ENCODE measurements at regions not wholly inside any gene's neighbourhood (a gene's known extent, or its start where the extent isn't known, plus 50 kb on each side); places are given as distances from the start of the nearest gene placed in this dataset.
"Not testable (repeated sequence)": the region's sequence is repeated elsewhere in the genome, so short reads cannot be mapped to it uniquely, and the experiment has no call there.

DNA sequence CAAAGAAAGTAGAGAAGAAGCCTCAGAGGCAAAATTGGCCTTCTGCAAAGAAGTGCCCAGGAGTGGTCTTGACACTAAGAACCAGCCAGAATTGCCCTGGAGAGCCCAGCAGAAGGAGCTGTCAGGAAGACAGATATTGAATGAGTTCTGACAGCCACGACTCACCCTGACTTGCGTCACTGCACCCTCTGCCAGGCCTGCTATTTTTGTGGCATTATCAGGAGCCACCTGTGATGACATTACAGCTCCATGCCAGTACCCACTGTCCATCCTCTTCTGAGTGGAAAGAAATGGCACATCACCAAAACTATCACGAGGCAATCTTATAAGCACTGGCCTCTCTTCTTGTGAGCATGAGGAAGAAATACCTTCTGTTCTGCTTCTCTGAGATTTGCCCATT lies 67.7 kb downstream of the SMIM20 start:
- no peak for DNase-seq (ENCODE audit: low spot score)

DNA sequence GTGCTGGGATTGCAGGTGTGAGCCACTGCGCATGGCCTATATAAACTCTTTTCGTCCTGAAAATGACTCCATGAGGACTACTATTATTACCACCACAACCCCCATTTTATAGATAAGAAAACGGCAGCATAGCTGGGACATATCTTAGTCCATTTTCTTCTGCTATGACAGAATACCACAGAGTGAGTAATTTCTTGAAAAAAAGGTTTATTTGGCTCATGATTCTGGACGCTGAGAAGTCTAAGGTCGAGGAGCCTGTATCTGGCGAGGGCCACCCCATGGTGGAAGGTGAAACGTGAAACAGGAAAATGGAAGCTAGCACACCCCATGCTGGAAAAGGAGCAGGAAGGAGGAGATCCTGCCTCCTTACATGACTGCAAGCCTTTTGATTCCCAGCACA lies 68.9 kb downstream of the SMIM20 start:
- no peak for DNase-seq (ENCODE audit: low spot score)

DNA sequence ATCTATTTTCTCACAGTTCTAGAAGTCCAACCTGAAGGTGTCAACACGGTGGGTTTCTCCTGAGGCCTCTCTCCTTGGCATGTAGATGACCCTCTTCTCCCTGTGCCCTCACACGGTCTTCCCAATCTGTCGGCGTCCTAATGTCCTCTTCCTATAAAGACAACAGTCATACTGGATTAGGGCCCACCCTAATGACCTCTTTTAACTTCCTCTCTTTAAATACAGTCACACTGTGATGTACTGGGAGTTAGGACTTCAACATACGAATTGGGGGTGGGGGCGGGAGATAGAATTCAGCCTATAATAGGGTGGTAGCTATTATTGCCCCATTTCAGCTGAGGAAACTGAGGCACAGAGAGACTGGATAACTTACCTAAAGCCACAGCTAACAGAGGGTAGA lies 70.2 kb downstream of the SMIM20 start:
- DNase-seq (ENCODE audit: low spot score): no peak

DNA sequence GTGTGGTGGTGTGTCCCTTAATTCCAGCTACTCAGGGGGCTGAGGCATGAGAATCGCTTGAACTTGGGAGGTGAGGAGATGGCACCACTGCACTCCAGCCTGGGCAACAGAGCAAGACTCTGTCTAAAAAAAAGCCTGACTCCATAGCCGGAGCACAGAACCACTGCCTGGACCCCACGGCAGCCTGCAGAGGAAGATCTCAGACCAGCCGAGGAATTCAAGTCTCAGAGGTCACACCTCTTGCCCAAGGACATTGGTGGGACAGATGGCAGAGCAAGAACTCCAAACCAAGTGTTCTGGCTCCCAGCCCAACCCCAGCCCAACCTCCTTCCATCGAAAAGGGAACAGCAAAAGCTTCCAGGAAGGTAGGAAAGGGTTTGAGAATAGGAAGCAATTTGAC lies 70.8 kb downstream of the SMIM20 start:
- DNase-seq (ENCODE audit: low spot score): no peak

DNA sequence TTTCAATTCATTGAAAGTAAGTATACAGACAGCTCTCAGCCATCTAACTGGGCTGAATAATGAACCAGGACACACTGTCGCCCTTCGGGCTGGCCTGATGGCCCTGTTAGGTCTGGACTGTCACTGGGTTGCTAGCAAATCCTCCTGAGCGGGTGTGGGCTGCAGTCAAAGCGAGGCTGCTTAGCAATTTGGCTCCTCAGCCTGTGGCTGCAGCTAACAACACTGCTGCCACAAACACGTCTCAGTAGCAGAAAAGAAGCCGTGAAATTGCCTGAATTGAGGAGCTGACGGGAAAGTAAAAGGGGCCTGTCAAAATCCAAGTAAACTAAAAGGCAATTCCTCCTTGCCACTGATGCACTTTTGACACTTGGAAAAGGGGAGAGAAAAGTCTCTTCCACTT lies 72.8 kb downstream of the SMIM20 start:
- DNase-seq (ENCODE audit: low spot score): no peak

DNA sequence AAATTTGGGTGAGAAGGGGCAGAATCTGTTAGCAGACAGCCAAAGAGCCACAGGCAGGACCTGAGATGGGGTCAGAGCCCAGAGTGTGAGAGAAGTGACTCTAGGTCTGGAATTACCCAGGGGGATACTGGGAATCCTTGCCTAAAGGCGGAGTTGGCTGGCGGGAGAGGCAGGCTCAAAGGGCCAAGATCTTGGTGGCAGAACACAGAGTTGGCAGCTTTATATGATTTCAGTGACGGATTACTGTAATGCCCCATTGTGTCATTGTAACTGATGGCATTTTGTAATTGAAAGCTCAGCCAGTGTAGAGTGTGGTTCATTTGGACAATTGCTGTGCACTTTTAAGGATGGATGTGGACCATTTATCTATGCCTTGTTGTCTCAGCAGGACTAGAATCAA lies 77.3 kb downstream of the SMIM20 start:
- DNase-seq (ENCODE audit: low spot score): no peak

DNA sequence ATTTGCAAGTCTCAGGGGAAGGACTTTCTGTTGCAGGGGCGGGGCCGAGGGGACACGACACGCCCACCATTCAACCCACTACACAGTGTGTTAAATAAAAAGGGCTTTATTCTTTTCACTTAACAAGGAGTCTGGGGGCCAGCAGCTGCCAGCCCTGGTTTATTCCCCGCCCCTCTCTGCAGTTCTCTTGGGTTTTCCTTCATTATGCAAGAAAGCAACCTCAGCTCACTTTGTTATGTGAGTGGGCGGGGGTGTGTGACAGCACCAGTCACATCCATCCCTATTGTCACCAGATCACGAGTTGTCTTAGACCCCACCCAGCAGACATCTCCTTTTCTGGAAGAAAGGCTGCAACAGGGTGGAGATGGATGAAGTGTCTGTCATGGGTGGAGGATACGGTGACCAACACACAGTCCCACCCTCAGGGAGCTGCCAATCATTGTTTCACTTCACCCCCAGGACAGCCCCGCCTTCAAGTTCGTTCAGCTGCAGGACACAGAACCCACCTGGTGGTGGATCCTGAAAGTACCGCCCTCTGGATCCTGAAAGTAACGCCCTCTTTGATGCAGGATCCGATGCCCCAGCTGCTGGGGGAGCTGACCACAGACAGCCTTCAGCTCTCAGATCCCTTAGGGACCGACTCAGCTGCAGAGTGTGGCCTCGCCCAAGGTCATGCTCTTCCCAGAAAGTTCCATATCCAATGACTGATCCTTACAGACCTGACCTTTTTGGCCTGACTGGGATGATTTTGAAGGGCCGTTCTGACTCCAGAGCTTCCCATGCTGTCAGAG lies 79.6 kb downstream of the SMIM20 start:
- DNase-seq (ENCODE audit: low spot score): no peak

DNA sequence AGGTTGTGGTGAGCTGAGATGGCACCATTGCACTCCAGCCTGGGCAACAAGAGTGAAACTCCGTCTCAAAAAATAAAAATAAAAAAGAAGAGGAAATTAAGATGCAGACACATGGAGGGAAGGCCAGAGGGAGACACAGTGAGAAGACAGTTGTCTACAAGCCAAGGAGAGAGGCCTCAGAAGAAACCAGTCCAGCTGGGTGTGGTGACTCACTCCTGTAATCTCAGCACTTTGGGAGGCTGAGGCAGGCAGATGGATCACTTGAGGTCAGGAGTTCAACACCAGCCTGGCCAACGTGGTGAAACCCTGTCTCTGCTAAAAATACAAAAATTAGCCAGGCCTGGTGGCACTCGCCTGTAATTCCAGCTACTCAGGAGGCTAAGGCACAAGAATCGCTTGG lies 80.6 kb downstream of the SMIM20 start:
- DNase-seq (ENCODE audit: low spot score): peak; percentile 58

DNA sequence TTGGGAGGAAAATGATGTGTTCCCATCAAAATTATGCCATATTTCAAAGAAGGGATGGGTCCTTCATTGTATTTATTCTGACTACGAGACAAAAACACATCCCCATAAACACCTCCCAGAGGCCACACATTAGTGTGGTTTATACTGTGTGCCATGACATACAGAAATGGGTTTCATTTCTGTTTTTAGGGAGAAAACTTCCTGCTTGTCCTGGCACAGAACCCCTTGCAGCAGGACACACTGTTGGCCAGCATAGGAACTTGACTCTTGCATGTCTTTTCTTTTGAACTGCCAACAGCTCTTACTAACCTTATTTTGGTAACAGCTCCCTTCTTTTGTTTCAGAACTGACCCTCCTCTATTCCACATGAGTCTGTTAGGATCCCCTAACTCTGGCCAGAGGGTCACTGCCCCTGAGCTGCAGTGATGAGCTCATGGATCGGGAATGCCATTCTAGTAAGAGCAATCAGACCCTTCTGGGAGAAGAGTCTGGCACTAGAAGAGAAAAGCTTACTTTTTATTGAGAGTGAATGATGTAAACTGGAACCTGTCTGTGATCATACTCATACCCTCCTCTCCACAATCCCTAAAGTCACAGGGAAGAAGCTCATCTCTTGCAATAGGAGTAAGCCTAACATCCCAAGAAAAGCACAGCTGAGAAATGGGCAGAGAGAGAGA lies 86.4 kb downstream of the SMIM20 start:
- no peak for DNase-seq (ENCODE audit: low spot score)

DNA sequence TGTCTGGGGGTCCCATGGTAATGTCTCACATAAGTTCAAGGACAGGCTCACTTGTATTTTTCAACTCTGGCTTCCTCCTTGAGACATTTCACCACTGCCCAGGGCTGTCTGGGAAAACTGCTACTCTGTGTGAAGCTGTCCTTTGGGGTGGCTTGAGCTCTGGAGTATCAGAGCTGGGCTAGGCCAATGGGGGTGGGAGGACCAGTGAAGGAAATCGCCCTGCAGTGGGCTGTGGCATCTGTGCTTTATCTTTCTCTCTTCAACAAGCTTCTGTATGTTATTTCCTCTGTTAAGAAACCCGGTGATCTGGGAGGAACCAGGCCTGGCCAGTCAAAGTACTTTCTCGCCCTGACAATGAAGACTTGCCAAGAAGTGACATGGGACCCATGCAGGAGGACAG lies 87.4 kb downstream of the SMIM20 start:
- no peak for DNase-seq (ENCODE audit: low spot score)

DNA sequence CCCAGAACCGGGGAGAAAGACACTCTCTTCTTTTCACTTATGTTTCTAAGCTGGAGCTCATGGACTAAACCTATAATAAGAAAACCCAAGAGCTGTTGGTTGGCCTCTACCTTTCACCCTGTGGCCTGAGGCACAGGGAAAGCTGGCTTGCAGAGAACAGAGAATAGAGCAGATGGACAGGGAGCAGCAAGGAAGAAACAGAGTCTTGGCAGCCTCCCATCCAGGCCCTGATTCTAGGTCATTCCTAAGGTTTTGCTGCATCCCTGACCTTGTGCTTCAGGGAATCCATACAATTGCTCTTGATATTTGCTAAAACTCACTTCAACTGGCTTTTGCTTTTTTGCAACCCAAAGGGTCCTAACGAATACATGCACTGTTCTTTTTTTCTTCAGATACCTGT lies 87.8 kb downstream of the SMIM20 start:
- DNase-seq (ENCODE audit: low spot score): no peak

DNA sequence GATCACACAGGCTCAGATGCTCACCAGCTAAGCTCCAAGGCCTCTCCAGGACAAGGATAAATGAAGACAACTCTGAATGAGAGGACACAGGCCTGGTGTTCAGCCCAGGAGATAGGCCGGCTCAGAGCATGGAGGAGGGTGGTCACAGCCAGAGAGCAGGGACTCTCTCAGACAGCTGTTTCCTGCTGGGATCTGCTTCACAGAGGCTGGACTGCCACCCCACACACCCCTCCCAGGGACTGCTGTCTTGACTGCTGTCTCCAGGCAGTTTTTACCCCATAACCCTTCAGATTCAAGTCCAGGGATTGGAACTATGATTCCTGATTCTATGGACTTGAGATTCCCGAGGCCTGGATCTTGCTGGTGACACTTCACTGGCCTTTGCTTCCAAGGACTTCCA lies 89.0 kb downstream of the SMIM20 start:
- no peak for DNase-seq (ENCODE audit: low spot score)

DNA sequence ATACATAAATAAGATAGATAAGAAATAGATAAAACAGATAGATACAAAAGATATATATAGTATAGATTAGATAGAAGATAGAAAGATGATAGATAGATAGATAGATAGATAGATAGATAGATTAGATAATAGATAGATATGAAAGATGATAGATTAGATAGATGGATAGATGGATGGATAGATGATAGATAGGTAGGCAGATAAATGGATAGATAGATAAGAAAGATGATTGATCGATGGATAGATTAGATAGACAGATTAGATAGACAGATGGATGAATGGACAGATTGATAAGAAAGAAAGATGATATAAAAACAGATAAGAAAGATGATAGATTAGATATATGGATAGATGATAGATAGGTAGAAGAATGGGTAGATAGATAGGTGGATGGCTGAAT lies 90.3 kb downstream of the SMIM20 start:
- DNase-seq (ENCODE audit: low spot score): no peak

DNA sequence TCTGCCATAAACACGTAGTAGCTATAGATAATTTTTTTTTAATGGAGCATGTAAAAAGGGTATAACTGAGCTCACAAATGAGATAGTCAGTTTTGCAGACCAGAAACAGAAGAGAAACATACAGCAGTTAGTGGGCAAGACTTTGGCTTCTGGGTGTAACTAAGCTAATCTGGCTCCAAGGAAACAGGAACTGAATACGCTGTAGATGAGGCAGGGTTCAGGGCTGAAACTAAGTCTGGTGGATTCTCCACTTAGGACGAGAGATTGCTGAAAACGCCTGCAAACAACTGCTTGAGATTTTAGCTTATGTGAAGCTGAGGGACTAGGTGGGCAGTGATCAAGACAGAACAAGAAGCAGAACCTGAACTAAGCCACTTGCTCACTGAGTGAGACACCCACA lies 91.7 kb downstream of the SMIM20 start:
- DNase-seq (ENCODE audit: low spot score): no peak

DNA sequence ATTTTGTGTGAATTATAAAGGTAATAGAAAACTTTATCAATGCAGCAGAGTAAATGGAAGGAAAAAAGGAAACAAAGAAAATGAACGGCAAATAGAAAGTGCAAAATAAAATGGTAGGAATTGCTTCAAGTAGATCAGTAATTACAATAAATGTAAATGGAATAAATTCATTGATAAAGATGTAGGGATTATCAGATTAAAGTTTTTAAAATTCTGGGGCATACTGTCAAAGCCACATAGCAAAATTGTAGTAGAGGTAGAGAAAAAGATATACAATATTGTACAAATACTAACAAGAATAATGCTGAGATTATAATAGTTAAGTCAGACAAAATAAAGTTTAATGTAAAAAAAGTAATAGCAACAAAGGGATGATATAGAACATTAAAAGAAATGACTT lies 94.7 kb downstream of the SMIM20 start:
- DNase-seq (ENCODE audit: low spot score): no peak

DNA sequence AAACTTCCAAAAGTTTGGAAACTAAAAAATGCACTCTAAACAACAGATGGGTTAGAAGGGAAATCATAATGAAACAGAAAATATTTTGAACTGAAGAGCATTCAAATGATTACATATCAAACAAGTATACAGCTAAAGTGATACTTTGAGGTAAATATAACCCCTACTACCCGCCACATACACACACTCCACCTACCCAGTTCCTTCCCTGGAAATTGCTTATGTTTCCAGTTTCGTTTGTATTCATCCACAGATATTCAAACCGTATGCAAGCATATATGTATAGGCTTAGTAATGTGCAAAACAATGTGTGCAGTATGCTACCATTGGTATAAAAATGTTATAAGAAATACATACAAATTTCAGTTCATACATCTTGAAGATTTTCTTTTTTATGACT lies 95.5 kb downstream of the SMIM20 start:
- no peak for DNase-seq (ENCODE audit: low spot score)

DNA sequence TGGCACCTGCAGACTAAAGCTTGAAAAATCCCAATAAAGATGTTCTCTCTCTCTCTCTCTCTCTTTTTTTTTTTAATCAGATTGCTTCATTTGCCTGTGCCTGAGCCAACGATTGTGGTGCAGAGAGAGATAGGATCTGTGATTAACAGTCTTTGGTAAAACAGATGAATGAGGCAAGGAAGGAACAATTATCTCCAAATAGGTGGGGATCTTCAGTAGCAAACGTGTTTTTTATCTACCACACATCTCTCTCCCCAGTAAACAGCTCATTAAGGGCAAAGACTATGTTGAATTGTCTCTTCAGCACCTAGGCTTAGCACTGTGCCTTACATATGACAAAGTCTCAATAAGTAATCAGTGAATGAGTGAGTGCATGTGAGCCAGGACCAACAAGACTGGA lies 96.3 kb downstream of the SMIM20 start:
- no peak for DNase-seq (ENCODE audit: low spot score)

DNA sequence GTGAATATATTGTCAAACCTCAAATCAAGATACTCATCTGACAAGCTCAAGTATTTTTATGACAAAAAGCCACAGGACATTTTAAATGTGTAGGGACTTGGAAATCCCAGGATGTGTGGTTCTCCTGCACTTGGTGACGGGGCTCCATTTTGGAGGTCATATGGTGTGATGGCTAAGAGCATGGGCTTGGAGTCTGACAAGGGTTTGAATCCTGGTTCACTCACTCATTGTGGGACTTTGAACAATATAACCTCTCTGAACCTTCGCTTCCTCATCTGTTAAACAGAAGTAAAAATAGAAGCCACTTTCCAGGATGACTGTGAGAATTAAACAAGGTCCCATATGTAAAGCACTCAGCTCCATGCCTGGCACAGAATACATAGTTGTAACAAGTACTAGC lies 99.6 kb downstream of the SMIM20 start:
- no peak for DNase-seq (ENCODE audit: low spot score)

DNA sequence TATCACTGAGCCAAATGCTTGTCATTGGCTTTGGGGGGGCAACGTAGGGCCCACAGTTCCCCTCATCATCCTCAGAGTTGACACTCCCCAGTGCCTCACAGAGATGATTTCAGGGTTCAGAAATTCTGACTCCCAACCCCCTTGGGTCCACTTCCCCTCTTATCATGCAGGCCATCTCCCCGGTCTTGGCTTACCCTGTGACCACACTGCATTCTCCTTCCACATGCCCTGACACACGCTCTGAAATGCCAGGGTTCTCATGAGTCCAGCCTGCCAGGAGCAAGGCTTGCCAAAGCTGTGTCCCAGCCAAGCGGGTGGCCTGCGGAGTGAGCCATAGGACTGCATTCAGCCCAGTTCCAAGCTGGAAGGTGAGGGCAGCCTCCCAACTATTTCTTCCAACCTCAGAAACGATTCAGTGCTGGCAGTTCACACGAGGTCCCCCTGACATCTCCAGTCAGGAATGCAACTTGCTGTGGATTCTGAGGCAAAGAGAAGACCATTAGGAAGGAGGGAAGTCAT lies 101.2 kb downstream of the SMIM20 start:
- DNase-seq (ENCODE audit: low spot score): peak; percentile 93

DNA sequence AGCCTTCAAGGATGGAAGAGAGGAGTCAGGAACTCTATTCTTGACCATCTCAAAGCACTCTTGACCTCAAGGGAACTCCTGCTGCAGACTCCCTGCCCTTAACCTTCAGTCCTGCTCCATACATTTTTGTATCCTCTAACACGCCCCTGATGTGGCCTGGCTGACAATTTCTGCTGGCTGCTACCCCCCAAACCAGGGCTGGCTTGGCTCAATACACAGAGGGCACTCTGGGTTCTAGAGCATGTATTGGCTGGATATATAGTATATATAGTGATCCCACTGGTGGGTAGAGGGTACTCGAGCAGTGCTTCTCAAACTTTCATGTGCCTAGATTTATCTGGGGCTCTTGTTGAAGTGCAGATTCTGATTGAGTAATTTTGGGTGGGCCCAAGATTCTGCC lies 101.9 kb downstream of the SMIM20 start:
- DNase-seq (ENCODE audit: low spot score): no peak

DNA sequence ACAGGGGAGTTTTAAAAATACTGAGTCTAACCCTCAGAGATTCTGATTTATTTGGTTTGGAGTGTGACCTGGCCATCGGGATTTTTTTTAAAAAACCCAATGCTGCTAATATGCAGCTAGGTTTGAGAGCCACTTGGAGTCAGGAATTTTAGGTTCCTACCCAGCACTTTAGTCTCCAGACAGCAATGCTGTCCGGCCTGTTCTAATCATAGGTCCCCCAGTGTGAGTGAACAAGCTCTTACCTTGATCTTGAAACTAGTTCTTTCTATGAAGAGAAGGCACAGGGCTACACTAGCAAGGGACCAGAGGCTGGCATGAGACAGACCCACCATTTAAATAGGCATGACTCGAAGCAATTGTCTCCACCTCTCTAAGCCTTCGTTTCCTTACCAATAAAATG lies 103.5 kb downstream of the SMIM20 start:
- DNase-seq (ENCODE audit: low spot score): no peak

DNA sequence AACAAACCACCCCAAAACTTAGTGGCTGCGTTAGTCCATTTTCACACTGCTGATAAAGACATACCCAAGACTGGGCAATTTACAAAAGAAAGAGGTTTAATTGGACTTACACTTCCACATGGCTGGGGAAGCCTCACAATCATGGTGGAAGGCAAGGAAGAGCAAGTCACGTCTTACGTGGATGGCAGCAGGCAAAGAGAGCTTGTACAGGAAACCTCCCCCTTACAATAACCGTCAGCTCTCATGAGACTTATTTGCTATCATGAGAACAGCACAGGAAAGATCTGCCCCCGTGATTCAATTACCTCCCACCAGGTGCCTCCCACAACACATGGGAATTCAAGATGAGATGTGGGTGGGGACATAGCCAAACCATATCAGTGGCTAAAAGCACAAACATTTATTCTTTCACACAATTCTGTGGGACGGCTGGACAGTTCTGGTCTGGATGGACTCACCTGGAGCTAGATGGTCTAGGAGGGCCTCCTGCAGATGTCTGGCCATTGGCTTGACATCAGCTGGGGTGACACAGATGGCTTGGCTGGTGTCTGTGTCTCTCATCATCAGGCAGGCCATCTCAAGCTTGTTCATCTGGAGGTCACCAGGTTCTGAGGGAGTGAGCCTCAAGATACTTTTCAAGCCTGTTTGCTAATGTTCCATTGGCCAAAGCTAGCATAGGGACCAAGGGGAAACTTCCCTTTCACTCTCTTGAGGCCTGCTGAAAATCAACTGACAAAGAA lies 104.1 kb downstream of the SMIM20 start:
- DNase-seq (ENCODE audit: low spot score): not testable (repeated sequence)

DNA sequence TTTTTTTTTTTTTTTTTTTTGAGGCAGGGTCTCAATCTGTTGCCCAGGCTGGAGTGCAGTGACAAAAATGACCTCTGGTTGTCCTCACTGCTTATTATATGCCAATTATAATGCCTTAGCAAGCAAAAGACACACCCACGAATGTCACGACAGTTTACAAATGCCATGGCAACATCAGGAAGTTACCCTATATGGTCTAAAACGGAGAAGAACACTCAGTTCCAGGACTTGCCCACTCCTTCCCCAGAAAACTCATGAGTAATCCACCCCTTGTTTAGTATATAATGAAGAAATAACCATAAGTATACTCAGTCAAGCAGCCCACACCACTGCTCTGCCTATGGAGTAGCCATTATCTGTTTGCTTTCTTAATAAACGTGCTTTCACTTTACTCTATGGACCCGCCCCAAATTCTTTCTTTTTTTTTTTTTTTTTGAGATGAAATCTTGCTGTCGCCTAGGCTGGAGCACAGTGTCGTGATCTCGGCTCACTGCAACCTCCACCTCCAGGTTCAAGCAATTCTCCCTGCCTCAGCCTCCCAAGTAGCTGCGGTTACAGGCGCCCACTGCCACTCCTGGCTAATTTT lies 106.2 kb downstream of the SMIM20 start:
- DNase-seq (ENCODE audit: low spot score): no peak
